HG03457 (cell line): ENCODE measurements at regions not wholly inside any gene's neighbourhood (a gene's known extent, or its start where the extent isn't known, plus 50 kb on each side); places are given as distances from the start of the nearest gene placed in this dataset.

Experiments
- ATAC-seq: cut with Tn5 transposase; IDR thresholded peaks from one replicate; pipeline ENCODE4 v1.9.1; 2021; ENCODE audit warnings: moderate number of reproducible peaks; ENCODE audit not compliant: unreplicated experiment

- ATAC-seq, result no peak
These were observed 58.2 kb downstream of the MEX3B start for GRCh38 chr15:81987628-81988027.

- no peak for ATAC-seq
These were observed 62.3 kb downstream of the MEX3B start for GRCh38 chr15:81983497-81983896.

- no peak for ATAC-seq
These were observed 63.0 kb downstream of the MEX3B start for GRCh38 chr15:81982808-81983207.

- no peak for ATAC-seq
These were observed 63.9 kb downstream of the MEX3B start for GRCh38 chr15:81981908-81982307.

- no peak for ATAC-seq
These were observed 68.4 kb downstream of the MEX3B start for GRCh38 chr15:81977464-81977863.

- ATAC-seq, result no peak
These were observed 77.1 kb downstream of the MEX3B start for GRCh38 chr15:81968691-81969090.

- no peak for ATAC-seq
These were observed 79.2 kb downstream of the MEX3B start for GRCh38 chr15:81966631-81967030.

GRCh38 chr15:81962482-81962881 is 83.3 kb downstream of the MEX3B start:
- ATAC-seq, result no peak

GRCh38 chr15:81959196-81959595 is 86.6 kb downstream of the MEX3B start:
- ATAC-seq, result no peak

- ATAC-seq, result no peak
These were observed 88.1 kb downstream of the MEX3B start for GRCh38 chr15:81957698-81958097.

GRCh38 chr15:81955382-81956062 is 90.3 kb downstream of the MEX3B start:
- ATAC-seq, result no peak

- no peak for ATAC-seq
These were observed 91.5 kb downstream of the MEX3B start for GRCh38 chr15:81954158-81954783.

GRCh38 chr15:81950841-81951414 is 94.9 kb downstream of the MEX3B start:
- no peak for ATAC-seq

GRCh38 chr15:81948751-81949150 is 97.1 kb downstream of the MEX3B start:
- ATAC-seq, result no peak

- ATAC-seq, result no peak
These were observed 97.6 kb downstream of the MEX3B start for GRCh38 chr15:81948222-81948621.

- no peak for ATAC-seq
These were observed 98.3 kb downstream of the MEX3B start for GRCh38 chr15:81947548-81947947.

GRCh38 chr15:81945014-81945615 is 100.7 kb downstream of the MEX3B start:
- no peak for ATAC-seq

- ATAC-seq, result no peak
These were observed 103.1 kb downstream of the MEX3B start for GRCh38 chr15:81942655-81943195.

GRCh38 chr15:81942157-81942556 is 103.7 kb downstream of the MEX3B start:
- ATAC-seq, result no peak

GRCh38 chr15:81941479-81941878 is 104.3 kb downstream of the MEX3B start:
- no peak for ATAC-seq
